ENCODE measurements at regions not wholly inside any gene's neighbourhood (a gene's known extent, or its start where the extent isn't known, plus 50 kb on each side); places are given as distances from the start of the nearest gene placed in this dataset.

GRCh38 chr1:73914951-73915350 lies 283.0 kb downstream of the LRRIQ3 start:
- intact Hi-C loops (cut with micrococcal nuclease), result no loop called here
- no peak overlapping the region for H3K4me2 ChIP-seq (replicated peaks; ENCODE audit: extremely low read depth, low read length, poor library complexity, severe bottlenecking)
- no peak overlapping the region for H3K9ac ChIP-seq (ENCODE audit: insufficient read depth, low read length, poor library complexity, severe bottlenecking)
- H3K9me3 ChIP-seq (replicated peaks in 1 of 2; ENCODE audit: control insufficient read depth in 1 of 2, insufficient read depth in 1 of 2, low read length in 2 of 2), result peaks cover 7 to 19% of the 10 kb centered on the region in 2 donors
- no peak overlapping the region for H3K27ac ChIP-seq (ENCODE audit: low read depth in 1 of 2, low read length in 2 of 2)
- no peaks in the 10 kb centered on the region for H3K4me1 ChIP-seq (ENCODE audit: control insufficient read depth in 1 of 2, insufficient read depth in 2 of 2, low read length in 2 of 2)
- no peaks in the 10 kb centered on the region for H3K79me2 ChIP-seq (ENCODE audit: insufficient read depth, low read length)
- Mint-ChIP-seq H3K36me3 (no peaks in the 10 kb centered on the region), H3K4me1 (no peaks in the 10 kb centered on the region), H3K27ac (no peak overlapping the region), H3K27me3 (ENCODE audit: low read depth in 3 of 3) (peaks cover 0 to 2% (median 0%) of the 10 kb centered on the region in 3 donors), H3K4me3 (no peak overlapping the region), H3K9me3 (peaks cover 0 to 8% (median 3%) of the 10 kb centered on the region in 7 donors)
- no peaks in the 10 kb centered on the region for H4K20me1 ChIP-seq (ENCODE audit: insufficient read depth, low read length)
- no peak overlapping the region for H3K4me3 ChIP-seq (replicated peaks in 1 of 3; ENCODE audit: low read depth in 2 of 3, low read length in 3 of 3)
- no peaks in the 10 kb centered on the region for H3K27me3 ChIP-seq (ENCODE audit: control insufficient read depth in 2 of 2, insufficient read depth in 2 of 2, low read length in 2 of 2)
- H3K36me3 ChIP-seq (replicated peaks in 1 of 2; ENCODE audit: control insufficient read depth in 1 of 2, insufficient read depth in 2 of 2, low read length in 2 of 2), result no peaks in the 10 kb centered on the region
- H2AFZ ChIP-seq (ENCODE audit: insufficient read depth, low read depth, low read length, poor library complexity, severe bottlenecking), result no peak overlapping the region
- WGBS (ENCODE audit: insufficient coverage), result 44% methylated on average over 1 of the region's 3 CpGs
- no peak for TF ChIP-seq CTCF (IDR thresholded peaks at IDR 0.05)
- no peak for DNase-seq

- Histone ChIP-seq H3K79me2 (ENCODE audit: insufficient read depth, low read length) (no peaks in the 10 kb centered on the region), H3K9ac (ENCODE audit: insufficient read depth, low read length, poor library complexity, severe bottlenecking) (no peak overlapping the region), H3K4me3 (replicated peaks in 1 of 3; ENCODE audit: low read depth in 2 of 3, low read length in 3 of 3) (no peak overlapping the region), H3K9me3 (replicated peaks in 1 of 2; ENCODE audit: control insufficient read depth in 1 of 2, insufficient read depth in 1 of 2, low read length in 2 of 2) (peaks cover 7 to 19% of the 10 kb centered on the region in 2 donors), H3K4me1 (ENCODE audit: control insufficient read depth in 1 of 2, insufficient read depth in 2 of 2, low read length in 2 of 2) (no peaks in the 10 kb centered on the region), H3K27me3 (ENCODE audit: control insufficient read depth in 2 of 2, insufficient read depth in 2 of 2, low read length in 2 of 2) (no peaks in the 10 kb centered on the region), H3K27ac (ENCODE audit: low read depth in 1 of 2, low read length in 2 of 2) (no peak overlapping the region), H2AFZ (ENCODE audit: insufficient read depth, low read depth, low read length, poor library complexity, severe bottlenecking) (no peak overlapping the region), H4K20me1 (ENCODE audit: insufficient read depth, low read length) (no peaks in the 10 kb centered on the region), H3K4me2 (replicated peaks; ENCODE audit: extremely low read depth, low read length, poor library complexity, severe bottlenecking) (no peak overlapping the region), H3K36me3 (replicated peaks in 1 of 2; ENCODE audit: control insufficient read depth in 1 of 2, insufficient read depth in 2 of 2, low read length in 2 of 2) (no peaks in the 10 kb centered on the region)
- no peak overlapping the region for H3K4me3 Mint-ChIP-seq
- H3K36me3 Mint-ChIP-seq, result no peaks in the 10 kb centered on the region
- no peak overlapping the region for H3K27ac Mint-ChIP-seq
- DNase-seq, result no peak
- peaks cover 0 to 2% (median 0%) of the 10 kb centered on the region in 3 donors for H3K27me3 Mint-ChIP-seq (ENCODE audit: low read depth in 3 of 3)
- H3K9me3 Mint-ChIP-seq, result peaks cover 0 to 8% (median 3%) of the 10 kb centered on the region in 7 donors
- H3K4me1 Mint-ChIP-seq, result no peaks in the 10 kb centered on the region
- intact Hi-C loops (cut with micrococcal nuclease), result no loop called here
- no peak for TF ChIP-seq CTCF (IDR thresholded peaks at IDR 0.05)
Measured at GRCh38 chr1:73913025-73913424, 285.0 kb downstream of the LRRIQ3 start.
